Gastroesophageal sphincter (tissue), 4 donors: ENCODE measurements at regions not wholly inside any gene's neighbourhood (a gene's known extent, or its start where the extent isn't known, plus 50 kb on each side); places are given as distances from the start of the nearest gene placed in this dataset.

ENCODE experiments used
- ATAC-seq: fragments of 150-250 bp; one replicate; pipeline ENCODE4 v1.9.1; 2016; ENCODE audit warnings: mild to moderate bottlenecking, moderate library complexity
- H3K27ac ChIP-seq, 4 donors: fragments of 200-600 bp; sonication (generic) in 3 of 4; 1 replicate in 3 of 4; 2 replicates in 1 of 4; pipeline ENCODE4 v1.5.1; 2016 to 2019
- H3K27me3 ChIP-seq: fragments of 200-600 bp; sonication (generic); one replicate; pipeline ENCODE4 v1.5.1; 2019
- H3K36me3 ChIP-seq, 2 donors: fragments of 200-600 bp; sonication (generic); one replicate each; pipeline ENCODE4 v1.5.1; 2019; ENCODE audit warnings: control low read depth in 1 of 2
- H3K4me1 ChIP-seq, 3 donors: fragments of 200-600 bp; sonication (generic); 1 replicate in 2 of 3; 2 replicates in 1 of 3; pipeline ENCODE4 v1.5.1; 2016 to 2019; ENCODE audit warnings: control low read depth in 2 of 3
- H3K4me3 ChIP-seq, 2 donors: fragments of 200-600 bp; sonication (generic); one replicate each; pipeline ENCODE4 v1.5.1; 2019; ENCODE audit warnings: mild to moderate bottlenecking in 1 of 2, moderate library complexity in 1 of 2
- H3K9me3 ChIP-seq, 3 donors: fragments of 200-600 bp; sonication (generic); one replicate each; pipeline ENCODE4 v1.5.1; 2017 to 2019; ENCODE audit warnings: control low read depth in 2 of 3
- EP300 ChIP-seq: sonication (generic); formaldehyde crosslinking; IDR thresholded peaks from one replicate; pipeline ENCODE4 v1.6.1; 2017; ENCODE audit warnings: antibody characterized with exemption, mild to moderate bottlenecking
- POLR2A ChIP-seq, 2 donors: fragments of 450-650 bp; IDR thresholded peaks; one replicate each; pipeline ENCODE4 v1.6.1; 2017; ENCODE audit warnings: antibody characterized with exemption in 2 of 2, mild to moderate bottlenecking in 2 of 2, moderate library complexity in 1 of 2
- POLR2AphosphoS5 ChIP-seq: sonication (generic); formaldehyde crosslinking; IDR thresholded peaks from one replicate; pipeline ENCODE4 v1.6.1; 2017; ENCODE audit warnings: antibody characterized with exemption
- WGBS, 2 donors: methylation state at CpG; one replicate each; pipeline ENCODE4 v1.1.5; 2018; ENCODE audit warnings: low coverage in 1 of 2; 5-methylcytosine and 5-hydroxymethylcytosine counted together
- TF ChIP-seq, protein P1 (sequence below), 4 experiments: fragments of 200-600 bp in 2 of 4; fragments of 450-650 bp in 2 of 4; sonication (generic) in 1 of 4; IDR thresholded peaks; one replicate each; pipeline ENCODE4 v1.5.1; 2017 to 2019; ENCODE audit warnings: antibody characterized with exemption in 4 of 4, mild to moderate bottlenecking in 2 of 4, moderate library complexity in 2 of 4

DNA sequence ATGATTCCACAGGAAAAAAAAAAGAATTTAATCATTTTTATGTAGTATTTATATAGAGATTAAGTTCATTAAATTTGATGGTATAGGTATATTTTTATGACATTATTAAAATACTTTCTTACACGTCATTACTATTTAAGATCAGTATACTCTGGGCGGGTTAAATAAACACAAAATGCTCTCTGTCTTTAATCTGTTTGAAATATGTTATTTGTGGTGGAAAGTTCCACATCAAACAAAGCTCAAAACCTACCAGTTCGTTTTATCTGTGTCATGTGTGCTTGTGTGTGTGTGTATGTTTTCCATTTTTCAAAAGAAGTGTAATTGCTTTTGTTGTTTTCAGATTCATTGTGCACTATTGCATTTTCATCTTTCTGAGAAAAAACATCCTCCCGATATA, 488.5 kb downstream of the ANKRD7 start:
- Histone ChIP-seq H3K9me3 (no peaks in the 10 kb centered on the region), H3K36me3 (no peaks in the 10 kb centered on the region), H3K4me3 (no peak overlapping the region), H3K4me1 (no peaks in the 10 kb centered on the region), H3K27me3 (no peaks in the 10 kb centered on the region), H3K27ac (no peak overlapping the region)
- no peak for ATAC-seq
- 75 to 78% methylated on average over 4 of the region's 4 CpGs for WGBS, 2 donors
- TF ChIP-seq POLR2A (IDR thresholded peaks at IDR 0.05), result no peak
- TF ChIP-seq, protein P1, sequence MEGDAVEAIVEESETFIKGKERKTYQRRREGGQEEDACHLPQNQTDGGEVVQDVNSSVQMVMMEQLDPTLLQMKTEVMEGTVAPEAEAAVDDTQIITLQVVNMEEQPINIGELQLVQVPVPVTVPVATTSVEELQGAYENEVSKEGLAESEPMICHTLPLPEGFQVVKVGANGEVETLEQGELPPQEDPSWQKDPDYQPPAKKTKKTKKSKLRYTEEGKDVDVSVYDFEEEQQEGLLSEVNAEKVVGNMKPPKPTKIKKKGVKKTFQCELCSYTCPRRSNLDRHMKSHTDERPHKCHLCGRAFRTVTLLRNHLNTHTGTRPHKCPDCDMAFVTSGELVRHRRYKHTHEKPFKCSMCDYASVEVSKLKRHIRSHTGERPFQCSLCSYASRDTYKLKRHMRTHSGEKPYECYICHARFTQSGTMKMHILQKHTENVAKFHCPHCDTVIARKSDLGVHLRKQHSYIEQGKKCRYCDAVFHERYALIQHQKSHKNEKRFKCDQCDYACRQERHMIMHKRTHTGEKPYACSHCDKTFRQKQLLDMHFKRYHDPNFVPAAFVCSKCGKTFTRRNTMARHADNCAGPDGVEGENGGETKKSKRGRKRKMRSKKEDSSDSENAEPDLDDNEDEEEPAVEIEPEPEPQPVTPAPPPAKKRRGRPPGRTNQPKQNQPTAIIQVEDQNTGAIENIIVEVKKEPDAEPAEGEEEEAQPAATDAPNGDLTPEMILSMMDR (IDR thresholded peaks at IDR 0.05), result no peak
- no peak for TF ChIP-seq POLR2AphosphoS5
- no peak for TF ChIP-seq EP300

DNA sequence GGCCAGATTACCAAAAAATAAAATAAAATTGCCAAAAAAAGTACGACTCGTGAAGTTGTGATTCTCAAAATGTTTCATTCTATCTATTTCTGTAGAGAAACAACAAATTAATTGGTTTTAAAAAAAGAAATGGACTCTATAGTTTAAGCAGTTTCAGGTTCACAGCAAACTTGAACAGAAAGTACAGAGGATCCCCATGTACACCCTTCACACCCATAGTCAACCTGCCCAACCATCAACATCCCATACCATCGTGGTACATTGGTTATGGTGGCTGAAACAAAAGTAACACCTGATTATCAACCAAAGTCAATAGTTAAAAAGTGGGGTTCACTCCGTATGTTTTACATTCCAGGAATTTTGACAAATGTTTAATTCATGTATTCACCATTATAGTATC, 496.1 kb downstream of the ANKRD7 start:
- no peaks in the 10 kb centered on the region for H3K4me1 ChIP-seq
- no peak for ATAC-seq
- no peak overlapping the region for H3K4me3 ChIP-seq
- 60 to 66% methylated on average over 4 of the region's 4 CpGs for WGBS, 2 donors
- no peak overlapping the region for H3K27ac ChIP-seq
- no peaks in the 10 kb centered on the region for H3K36me3 ChIP-seq
- TF ChIP-seq POLR2A (IDR thresholded peaks at IDR 0.05) (no peak), EP300 (no peak), POLR2AphosphoS5 (no peak)
- H3K9me3 ChIP-seq, result no peaks in the 10 kb centered on the region
- H3K27me3 ChIP-seq, result no peaks in the 10 kb centered on the region

DNA sequence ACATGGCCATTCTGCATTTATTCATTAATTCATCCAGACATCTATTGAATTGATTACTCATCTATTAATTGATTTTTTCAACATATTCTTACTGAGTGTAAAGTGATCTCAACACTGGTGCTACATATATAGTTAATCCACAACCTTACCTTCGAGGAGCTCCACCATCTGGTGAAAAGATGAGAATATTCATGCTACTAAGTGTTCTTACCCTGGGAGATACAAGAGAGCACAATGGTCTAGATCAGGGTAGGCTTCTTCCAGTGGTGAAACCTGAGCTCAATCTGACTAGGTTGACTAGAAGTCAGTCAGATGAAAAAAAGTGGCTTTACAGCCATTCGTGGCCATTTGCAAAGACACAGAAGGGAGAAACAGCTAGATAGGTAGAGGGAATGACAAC, 507.4 kb downstream of the ANKRD7 start:
- H3K4me3 ChIP-seq, result no peak overlapping the region
- no peak for ATAC-seq
- H3K4me1 ChIP-seq, result no peaks in the 10 kb centered on the region
- no peaks in the 10 kb centered on the region for H3K36me3 ChIP-seq
- H3K27ac ChIP-seq, result no peak overlapping the region
- TF ChIP-seq EP300 (no peak), POLR2AphosphoS5 (no peak)
- H3K9me3 ChIP-seq, result no peaks in the 10 kb centered on the region
- WGBS, 2 donors, result 40 to 50% methylated on average over 2 of the region's 2 CpGs
- H3K27me3 ChIP-seq, result no peaks in the 10 kb centered on the region

DNA sequence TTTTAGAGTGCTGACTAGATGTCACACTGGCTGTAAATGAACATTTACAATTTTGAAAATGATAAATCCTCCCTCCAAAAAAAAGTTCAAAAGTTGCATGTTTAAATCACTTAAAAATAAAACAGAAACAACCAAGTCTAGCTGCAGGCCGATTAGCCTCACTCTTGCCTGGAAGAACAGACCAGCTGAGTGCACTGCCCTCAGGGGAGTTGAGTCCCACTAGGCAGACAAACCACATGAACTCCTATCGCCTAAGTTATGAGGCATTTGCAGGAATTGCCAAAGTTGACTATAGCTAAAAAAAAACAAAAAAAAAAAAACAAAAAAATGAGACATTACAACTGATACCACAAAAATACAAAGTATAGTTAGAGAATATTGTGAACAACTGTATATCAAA, 510.0 kb downstream of the ANKRD7 start:
- no peaks in the 10 kb centered on the region for H3K9me3 ChIP-seq
- TF ChIP-seq POLR2A (IDR thresholded peaks at IDR 0.05) (no peak), POLR2AphosphoS5 (no peak), EP300 (no peak)
- no peak overlapping the region for H3K4me3 ChIP-seq
- no peak for ATAC-seq
- H3K27me3 ChIP-seq, result no peaks in the 10 kb centered on the region
- 50 to 66% methylated on average over 1 to 2 of the region's 2 CpGs for WGBS, 2 donors
- H3K4me1 ChIP-seq, result no peaks in the 10 kb centered on the region
- no peak overlapping the region for H3K27ac ChIP-seq
- no peaks in the 10 kb centered on the region for H3K36me3 ChIP-seq

DNA sequence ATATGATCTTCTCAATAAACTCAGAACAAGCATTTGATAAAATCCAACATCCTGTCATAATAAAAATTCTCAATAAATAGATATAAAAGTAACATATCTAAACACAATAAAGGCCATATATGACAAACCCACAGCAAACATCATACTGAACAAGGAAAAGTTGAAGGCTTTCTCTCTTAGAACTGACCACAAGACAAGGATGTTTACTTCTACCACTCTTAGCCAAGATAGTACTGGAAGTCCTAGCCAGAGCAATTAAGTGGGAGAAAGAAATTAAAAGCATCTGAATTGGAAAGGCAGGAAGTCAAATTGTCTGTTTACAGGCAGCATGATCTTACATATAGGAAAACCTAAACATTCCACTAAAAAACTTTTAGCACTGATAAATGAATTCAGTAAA, 510.9 kb downstream of the ANKRD7 start:
- TF ChIP-seq POLR2A (IDR thresholded peaks at IDR 0.05) (no peak), EP300 (no peak), POLR2AphosphoS5 (no peak)
- TF ChIP-seq, protein P1 (IDR thresholded peaks at IDR 0.05), result no peak
- no peaks in the 10 kb centered on the region for H3K27me3 ChIP-seq
- ATAC-seq, result no peak
- H3K27ac ChIP-seq, result no peak overlapping the region
- no peak overlapping the region for H3K4me3 ChIP-seq
- H3K9me3 ChIP-seq, result no peaks in the 10 kb centered on the region
- H3K4me1 ChIP-seq, result no peaks in the 10 kb centered on the region
- no peaks in the 10 kb centered on the region for H3K36me3 ChIP-seq

DNA sequence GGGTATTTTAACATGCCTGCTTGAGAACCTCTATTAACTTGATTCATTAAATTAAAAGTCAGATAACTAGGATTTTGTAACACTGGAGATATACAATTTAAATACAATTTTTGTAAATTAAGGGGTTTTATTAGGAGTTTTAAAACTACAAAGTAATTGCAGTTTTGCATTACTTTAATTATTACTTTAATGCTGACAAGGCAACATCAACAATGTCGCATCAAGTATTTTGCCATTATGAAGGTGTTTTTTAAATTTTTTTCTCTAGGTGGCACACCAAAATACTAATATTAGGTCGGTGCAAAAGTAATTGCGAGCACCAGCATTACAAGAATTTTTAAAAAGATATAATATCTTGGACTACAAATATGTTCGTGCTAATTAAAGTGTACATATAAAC, 513.4 kb downstream of the ANKRD7 start:
- H3K4me3 ChIP-seq, result no peak overlapping the region
- TF ChIP-seq, protein P1 (IDR thresholded peaks at IDR 0.05), result no peak
- no peak for TF ChIP-seq EP300
- no peak for TF ChIP-seq POLR2AphosphoS5
- no peak for TF ChIP-seq POLR2A (IDR thresholded peaks at IDR 0.05)
- H3K9me3 ChIP-seq, result no peaks in the 10 kb centered on the region
- ATAC-seq, result no peak
- H3K4me1 ChIP-seq, result no peaks in the 10 kb centered on the region
- no peaks in the 10 kb centered on the region for H3K36me3 ChIP-seq
- H3K27me3 ChIP-seq, result no peaks in the 10 kb centered on the region
- 85 to 87% methylated on average over 4 of the region's 4 CpGs for WGBS, 2 donors
- no peak overlapping the region for H3K27ac ChIP-seq
